Neural cell (in vitro differentiated cells): ENCODE measurements at regions not wholly inside any gene's neighbourhood (a gene's known extent, or its start where the extent isn't known, plus 50 kb on each side); places are given as distances from the start of the nearest gene placed in this dataset.

Experiments
- H2AFZ ChIP-seq: fragments of 200-600, 300-800 bp; sonication (generic), shearing (Covaris generic); 2 replicates; pipeline ENCODE4 v1.6.0; 2014; ENCODE audit warnings: low read depth, mild to moderate bottlenecking, antibody characterized with exemption, low read length, moderate library complexity
- H3F3A ChIP-seq: fragments of 200-600 bp; shearing (Covaris generic); 2 replicates; pipeline ENCODE4 v1.6.1; 2016; ENCODE audit warnings: mild to moderate bottlenecking, moderate library complexity, mixed read lengths, antibody characterized with exemption, low read length; ENCODE audit not compliant: insufficient read depth, poor library complexity, severe bottlenecking
- H3K27ac ChIP-seq: fragments of 200-600, 300-800 bp; sonication (generic), shearing (Covaris generic); 2 replicates; pipeline ENCODE4 v1.5.1; 2014; ENCODE audit warnings: mild to moderate bottlenecking, low read length, moderate library complexity
- H3K27me3 ChIP-seq: fragments of 300-800, 200-600 bp; sonication (generic), shearing (Covaris generic); 2 replicates; pipeline ENCODE4 v1.6.0; 2014; ENCODE audit warnings: mild to moderate bottlenecking, low read depth, low read length, moderate library complexity; ENCODE audit not compliant: insufficient read depth
- H3K36me3 ChIP-seq: fragments of 300-800, 200-600 bp; sonication (generic), shearing (Covaris generic); 2 replicates; pipeline ENCODE4 v1.5.1; 2014; ENCODE audit warnings: mild to moderate bottlenecking, antibody characterized with exemption, low read length, moderate library complexity; ENCODE audit not compliant: insufficient read depth
- H3K4me2 ChIP-seq: fragments of 300-800, 200-600 bp; sonication (generic), shearing (Covaris generic); 2 replicates; pipeline ENCODE4 v1.6.0; 2014; ENCODE audit warnings: mild to moderate bottlenecking, low read length
- H3K4me3 ChIP-seq: fragments of 300-800, 200-600 bp; sonication (generic), shearing (Covaris generic); 2 replicates; pipeline ENCODE4 v1.5.1; 2014; ENCODE audit warnings: mild to moderate bottlenecking, low read length, moderate library complexity
- H3K79me2 ChIP-seq: fragments of 200-600 bp; shearing (Covaris generic); replicated peaks from 2 replicates; pipeline ENCODE4 v1.6.0; 2014; ENCODE audit warnings: mild to moderate bottlenecking, low read length, moderate library complexity; ENCODE audit not compliant: insufficient read depth
- H3K9ac ChIP-seq: fragments of 300-800, 200-600 bp; sonication (generic), shearing (Covaris generic); 2 replicates; pipeline ENCODE4 v1.6.1; 2016; ENCODE audit warnings: mild to moderate bottlenecking, low read length, mixed read lengths
- H3K9me2 ChIP-seq: fragments of 200-600 bp; shearing (Covaris generic); 2 replicates; pipeline ENCODE4 v1.6.1; 2016; ENCODE audit warnings: mild to moderate bottlenecking, low read length, mixed read lengths; ENCODE audit not compliant: insufficient read depth
- H3K9me3 ChIP-seq: fragments of 200-600, 300-800 bp; sonication (generic), shearing (Covaris generic); 2 replicates; pipeline ENCODE4 v1.6.1; 2016; ENCODE audit warnings: mild to moderate bottlenecking, mixed run types, low read length, moderate library complexity, mixed read lengths
- H4K20me1 ChIP-seq: fragments of 200-600 bp; shearing (Covaris generic); 2 replicates; pipeline ENCODE4 v1.6.1; 2016; ENCODE audit warnings: mild to moderate bottlenecking, mixed run types; ENCODE audit not compliant: insufficient read depth
- CTCF ChIP-seq: fragments of 450-650 bp; IDR thresholded peaks from 2 replicates; pipeline ENCODE4 v1.5.1; 2014; ENCODE audit warnings: antibody characterized with exemption, mild to moderate bottlenecking, moderate library complexity; ENCODE audit not compliant: poor library complexity, severe bottlenecking
- EP300 ChIP-seq: fragments of 450-650 bp; conservative IDR thresholded peaks from 2 replicates; pipeline ENCODE4 v1.6.1; 2014; ENCODE audit warnings: antibody characterized with exemption, mild to moderate bottlenecking, moderate library complexity; ENCODE audit not compliant: poor library complexity, severe bottlenecking
- EZH2 ChIP-seq: fragments of 200-600, 300-800 bp; shearing (Covaris generic), sonication (generic); IDR thresholded peaks from 2 replicates; pipeline ENCODE4 v1.6.1; 2014; ENCODE audit warnings: antibody characterized with exemption, low read length, borderline replicate concordance, mild to moderate bottlenecking; ENCODE audit not compliant: insufficient read depth, poor library complexity, severe bottlenecking
- MXI1 ChIP-seq: fragments of 450-650 bp; conservative IDR thresholded peaks from 2 replicates; pipeline ENCODE4 v1.6.1; 2014; ENCODE audit warnings: antibody characterized with exemption, mild to moderate bottlenecking; ENCODE audit not compliant: poor library complexity, severe bottlenecking
- POLR2AphosphoS5 ChIP-seq: IDR thresholded peaks from 2 replicates; pipeline ENCODE4 v1.6.1; 2012
- RAD21 ChIP-seq: fragments of 450-650 bp; conservative IDR thresholded peaks from 2 replicates; pipeline ENCODE4 v1.6.1; 2014; ENCODE audit warnings: antibody characterized with exemption, mild to moderate bottlenecking, moderate library complexity
- REST ChIP-seq: IDR thresholded peaks from 2 replicates; pipeline ENCODE4 v1.6.1; 2012; ENCODE audit warnings: borderline replicate concordance
- SMC3 ChIP-seq: fragments of 450-650 bp; conservative IDR thresholded peaks from 2 replicates; pipeline ENCODE4 v1.6.1; 2014; ENCODE audit warnings: antibody characterized with exemption, mild to moderate bottlenecking, moderate library complexity; ENCODE audit not compliant: poor library complexity
- TAF1 ChIP-seq: IDR thresholded peaks from 2 replicates; pipeline ENCODE4 v1.6.1; 2012; ENCODE audit warnings: low read depth

GRCh38 chr12:88300931-88301330 lies 158.8 kb downstream of the TMTC3 start:
- Histone ChIP-seq H3K27ac (no peak overlapping the region), H3K79me2 (no peaks in the 10 kb centered on the region), H3K4me2 (no peak overlapping the region), H2AFZ (no peak overlapping the region), H3K9me3 (no peaks in the 10 kb centered on the region), H3K27me3 (no peaks in the 10 kb centered on the region), H3K36me3 (no peaks in the 10 kb centered on the region), H3F3A (no peaks in the 10 kb centered on the region), H4K20me1 (no peaks in the 10 kb centered on the region), H3K9me2 (no peaks in the 10 kb centered on the region), H3K4me3 (no peak overlapping the region), H3K9ac (no peak overlapping the region)
- TF ChIP-seq EZH2 (no peak), CTCF (no peak), REST (no peak), RAD21 (no peak), EP300 (no peak), MXI1 (no peak), POLR2AphosphoS5 (no peak), SMC3 (no peak), TAF1 (no peak)

- H3K79me2 ChIP-seq: no peaks in the 10 kb centered on the region
- H3K9me3 ChIP-seq: no peaks in the 10 kb centered on the region
- no peak overlapping the region for H3K9ac ChIP-seq
- no peaks in the 10 kb centered on the region for H3K27me3 ChIP-seq
- H3K27ac ChIP-seq: no peak overlapping the region
- no peaks in the 10 kb centered on the region for H3K36me3 ChIP-seq
- no peak overlapping the region for H2AFZ ChIP-seq
- no peaks in the 10 kb centered on the region for H3K9me2 ChIP-seq
- H3K4me2 ChIP-seq: no peak overlapping the region
- H4K20me1 ChIP-seq: no peaks in the 10 kb centered on the region
- no peaks in the 10 kb centered on the region for H3F3A ChIP-seq
- no peak for TF ChIP-seq EP300
- TF ChIP-seq POLR2AphosphoS5: no peak
- no peak for TF ChIP-seq CTCF
- TF ChIP-seq MXI1: no peak
- TF ChIP-seq REST: no peak
- no peak for TF ChIP-seq TAF1
- no peak for TF ChIP-seq EZH2
- TF ChIP-seq SMC3: no peak
- no peak for TF ChIP-seq RAD21
- H3K4me3 ChIP-seq: no peak overlapping the region
Measured at GRCh38 chr12:88303335-88303734, 161.2 kb downstream of the TMTC3 start.
